GM23338 (cell line): ENCODE measurements at regions not wholly inside any gene's neighbourhood (a gene's known extent, or its start where the extent isn't known, plus 50 kb on each side); places are given as distances from the start of the nearest gene placed in this dataset.

Experiments
- ATAC-seq: fragments of 200-7000 bp; cut with Tn5 transposase; 3 replicates; pipeline ENCODE4 v1.9.1; 2020
- DNase-seq: peaks from one replicate; pipeline ENCODE4 v3.0.0-alpha.2; 2015; ENCODE audit warnings: low spot score
- H2AFZ ChIP-seq: fragments of 200-600 bp; sonication (generic); 2 replicates; pipeline ENCODE4 v1.8.0; 2016; ENCODE audit warnings: antibody characterized with exemption, mild to moderate bottlenecking, moderate library complexity
- H3F3A ChIP-seq: fragments of 200-600 bp; sonication (generic); replicated peaks from 2 replicates; pipeline ENCODE4 v1.8.0; 2017; ENCODE audit warnings: antibody characterized with exemption, mixed run types, low read depth
- H3K27ac ChIP-seq: fragments of 200-600 bp; sonication (generic); 2 replicates; pipeline ENCODE4 v1.6.1; 2016; ENCODE audit warnings: low read depth
- H3K27me3 ChIP-seq: fragments of 200-600 bp; sonication (generic); 2 replicates; pipeline ENCODE4 v1.8.0; 2016; ENCODE audit warnings: mild to moderate bottlenecking, mixed run types, moderate library complexity; ENCODE audit not compliant: insufficient read depth
- H3K36me3 ChIP-seq: fragments of 200-600 bp; sonication (generic); 2 replicates; pipeline ENCODE4 v1.8.0; 2016; ENCODE audit warnings: mild to moderate bottlenecking; ENCODE audit not compliant: insufficient read depth
- H3K4me1 ChIP-seq: fragments of 200-600 bp; sonication (generic); 2 replicates; pipeline ENCODE4 v1.8.0; 2016; ENCODE audit warnings: mild to moderate bottlenecking, moderate library complexity; ENCODE audit not compliant: insufficient read depth
- H3K4me2 ChIP-seq: fragments of 200-600 bp; sonication (generic); 2 replicates; pipeline ENCODE4 v1.7.1; 2017; ENCODE audit warnings: mixed run types
- H3K4me3 ChIP-seq: fragments of 200-600 bp; sonication (generic); 2 replicates; pipeline ENCODE4 v1.6.1; 2016; ENCODE audit warnings: mixed run types
- H3K79me2 ChIP-seq: fragments of 200-600 bp; sonication (generic); replicated peaks from 2 replicates; pipeline ENCODE4 v1.8.0; 2017; ENCODE audit warnings: mild to moderate bottlenecking; ENCODE audit not compliant: insufficient read depth
- H3K9me2 ChIP-seq: fragments of 200-600 bp; sonication (generic); 2 replicates; pipeline ENCODE4 v1.8.0; 2017; ENCODE audit not compliant: insufficient read depth
- H4K20me1 ChIP-seq: fragments of 200-600 bp; sonication (generic); replicated peaks from 2 replicates; pipeline ENCODE4 v1.8.0; 2017; ENCODE audit warnings: mild to moderate bottlenecking; ENCODE audit not compliant: insufficient read depth
- H3K27ac Mint-ChIP-seq: 2 replicates; pipeline ENCODE4 v1.8.0; 2020; ENCODE audit warnings: inconsistent platforms, mild to moderate bottlenecking, moderate library complexity, mixed read lengths
- H3K27me3 Mint-ChIP-seq: 3 replicates; pipeline ENCODE4 v1.8.0; 2022; ENCODE audit warnings: low read depth, mild to moderate bottlenecking, moderate library complexity, mixed read lengths, inconsistent platforms; ENCODE audit not compliant: insufficient read depth, poor library complexity
- H3K36me3 Mint-ChIP-seq: 3 replicates; pipeline ENCODE4 v1.8.0; 2021; ENCODE audit warnings: low read depth, mild to moderate bottlenecking, inconsistent platforms, moderate library complexity, mixed read lengths
- H3K4me1 Mint-ChIP-seq: 3 replicates; pipeline ENCODE4 v1.8.0; 2020; ENCODE audit warnings: mild to moderate bottlenecking, inconsistent platforms, mixed read lengths
- H3K4me3 Mint-ChIP-seq: 3 replicates; pipeline ENCODE4 v1.8.0; 2021; ENCODE audit warnings: moderate library complexity, mild to moderate bottlenecking, inconsistent platforms, mixed read lengths
- H3K9me3 Mint-ChIP-seq: 3 replicates; pipeline ENCODE4 v1.8.0; 2020; ENCODE audit warnings: moderate library complexity, mild to moderate bottlenecking, inconsistent platforms, mixed read lengths
- CTCF ChIP-seq, 2 experiments: fragments of 200-600 bp in 1 of 2; sonication (generic) in 1 of 2; conservative IDR thresholded peaks; 2 replicates each; pipeline versions ENCODE4 v1.5.1 to v1.6.1; 2016 to 2017; ENCODE audit warnings: antibody characterized with exemption in 2 of 2, low read depth in 2 of 2, mild to moderate bottlenecking in 2 of 2, moderate library complexity in 1 of 2
- EZH2 ChIP-seq: fragments of 200-600 bp; sonication (generic); IDR thresholded peaks from one replicate; pipeline ENCODE4 v1.8.0; 2017; ENCODE audit warnings: antibody characterized with exemption, mild to moderate bottlenecking, low read depth; ENCODE audit not compliant: unreplicated experiment
- EZH2phosphoT487 ChIP-seq: fragments of 200-600 bp; sonication (generic); IDR thresholded peaks from one replicate; pipeline ENCODE4 v1.8.1; 2018; ENCODE audit warnings: antibody characterized with exemption; ENCODE audit not compliant: unreplicated experiment
- JUNB ChIP-seq: IDR thresholded peaks from one replicate; pipeline ENCODE4 v1.6.1; 2016; ENCODE audit warnings: antibody characterized with exemption; ENCODE audit not compliant: unreplicated experiment
- NANOG ChIP-seq: IDR thresholded peaks from 2 replicates; pipeline ENCODE4 v1.6.1; 2016; ENCODE audit warnings: antibody characterized with exemption, borderline replicate concordance
- TF ChIP-seq, protein P1 (sequence below): IDR thresholded peaks from 2 replicates; pipeline ENCODE4 v1.6.1; 2016; ENCODE audit warnings: antibody characterized with exemption
- TF ChIP-seq, protein P2 (sequence below): fragments of 250-450 bp; sonication (Bioruptor Pico); IDR thresholded peaks from 2 replicates; pipeline ENCODE4 v1.5.0; 2020; ENCODE audit warnings: mild to moderate bottlenecking, moderate library complexity

GRCh38 chr22:27088026-27088425 lies 430.6 kb downstream of the MIAT start:
- H3K4me2 ChIP-seq, result no peak overlapping the region
- DNase-seq, result no peak
- no peaks in the 10 kb centered on the region for H3K79me2 ChIP-seq
- no peaks in the 10 kb centered on the region for H3K27me3 ChIP-seq
- Mint-ChIP-seq H3K4me1 (peaks cover 24% of the 10 kb centered on the region), H3K36me3 (no peaks in the 10 kb centered on the region), H3K27ac (no peak overlapping the region), H3K27me3 (no peaks in the 10 kb centered on the region), H3K9me3 (no peaks in the 10 kb centered on the region), H3K4me3 (no peak overlapping the region)
- no peaks in the 10 kb centered on the region for H3F3A ChIP-seq
- H3K4me3 ChIP-seq, result no peak overlapping the region
- H3K4me1 ChIP-seq, result peaks cover 12% of the 10 kb centered on the region
- ATAC-seq, result no peak
- H3K36me3 ChIP-seq, result no peaks in the 10 kb centered on the region
- no peak for TF ChIP-seq NANOG
- no peak for TF ChIP-seq CTCF (conservative IDR thresholded peaks at IDR 0.05; ENCODE audit: low read depth in 2 of 2)
- no peak for TF ChIP-seq EZH2phosphoT487
- TF ChIP-seq, protein P1, sequence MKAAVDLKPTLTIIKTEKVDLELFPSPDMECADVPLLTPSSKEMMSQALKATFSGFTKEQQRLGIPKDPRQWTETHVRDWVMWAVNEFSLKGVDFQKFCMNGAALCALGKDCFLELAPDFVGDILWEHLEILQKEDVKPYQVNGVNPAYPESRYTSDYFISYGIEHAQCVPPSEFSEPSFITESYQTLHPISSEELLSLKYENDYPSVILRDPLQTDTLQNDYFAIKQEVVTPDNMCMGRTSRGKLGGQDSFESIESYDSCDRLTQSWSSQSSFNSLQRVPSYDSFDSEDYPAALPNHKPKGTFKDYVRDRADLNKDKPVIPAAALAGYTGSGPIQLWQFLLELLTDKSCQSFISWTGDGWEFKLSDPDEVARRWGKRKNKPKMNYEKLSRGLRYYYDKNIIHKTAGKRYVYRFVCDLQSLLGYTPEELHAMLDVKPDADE, result no peak
- TF ChIP-seq, protein P2, sequence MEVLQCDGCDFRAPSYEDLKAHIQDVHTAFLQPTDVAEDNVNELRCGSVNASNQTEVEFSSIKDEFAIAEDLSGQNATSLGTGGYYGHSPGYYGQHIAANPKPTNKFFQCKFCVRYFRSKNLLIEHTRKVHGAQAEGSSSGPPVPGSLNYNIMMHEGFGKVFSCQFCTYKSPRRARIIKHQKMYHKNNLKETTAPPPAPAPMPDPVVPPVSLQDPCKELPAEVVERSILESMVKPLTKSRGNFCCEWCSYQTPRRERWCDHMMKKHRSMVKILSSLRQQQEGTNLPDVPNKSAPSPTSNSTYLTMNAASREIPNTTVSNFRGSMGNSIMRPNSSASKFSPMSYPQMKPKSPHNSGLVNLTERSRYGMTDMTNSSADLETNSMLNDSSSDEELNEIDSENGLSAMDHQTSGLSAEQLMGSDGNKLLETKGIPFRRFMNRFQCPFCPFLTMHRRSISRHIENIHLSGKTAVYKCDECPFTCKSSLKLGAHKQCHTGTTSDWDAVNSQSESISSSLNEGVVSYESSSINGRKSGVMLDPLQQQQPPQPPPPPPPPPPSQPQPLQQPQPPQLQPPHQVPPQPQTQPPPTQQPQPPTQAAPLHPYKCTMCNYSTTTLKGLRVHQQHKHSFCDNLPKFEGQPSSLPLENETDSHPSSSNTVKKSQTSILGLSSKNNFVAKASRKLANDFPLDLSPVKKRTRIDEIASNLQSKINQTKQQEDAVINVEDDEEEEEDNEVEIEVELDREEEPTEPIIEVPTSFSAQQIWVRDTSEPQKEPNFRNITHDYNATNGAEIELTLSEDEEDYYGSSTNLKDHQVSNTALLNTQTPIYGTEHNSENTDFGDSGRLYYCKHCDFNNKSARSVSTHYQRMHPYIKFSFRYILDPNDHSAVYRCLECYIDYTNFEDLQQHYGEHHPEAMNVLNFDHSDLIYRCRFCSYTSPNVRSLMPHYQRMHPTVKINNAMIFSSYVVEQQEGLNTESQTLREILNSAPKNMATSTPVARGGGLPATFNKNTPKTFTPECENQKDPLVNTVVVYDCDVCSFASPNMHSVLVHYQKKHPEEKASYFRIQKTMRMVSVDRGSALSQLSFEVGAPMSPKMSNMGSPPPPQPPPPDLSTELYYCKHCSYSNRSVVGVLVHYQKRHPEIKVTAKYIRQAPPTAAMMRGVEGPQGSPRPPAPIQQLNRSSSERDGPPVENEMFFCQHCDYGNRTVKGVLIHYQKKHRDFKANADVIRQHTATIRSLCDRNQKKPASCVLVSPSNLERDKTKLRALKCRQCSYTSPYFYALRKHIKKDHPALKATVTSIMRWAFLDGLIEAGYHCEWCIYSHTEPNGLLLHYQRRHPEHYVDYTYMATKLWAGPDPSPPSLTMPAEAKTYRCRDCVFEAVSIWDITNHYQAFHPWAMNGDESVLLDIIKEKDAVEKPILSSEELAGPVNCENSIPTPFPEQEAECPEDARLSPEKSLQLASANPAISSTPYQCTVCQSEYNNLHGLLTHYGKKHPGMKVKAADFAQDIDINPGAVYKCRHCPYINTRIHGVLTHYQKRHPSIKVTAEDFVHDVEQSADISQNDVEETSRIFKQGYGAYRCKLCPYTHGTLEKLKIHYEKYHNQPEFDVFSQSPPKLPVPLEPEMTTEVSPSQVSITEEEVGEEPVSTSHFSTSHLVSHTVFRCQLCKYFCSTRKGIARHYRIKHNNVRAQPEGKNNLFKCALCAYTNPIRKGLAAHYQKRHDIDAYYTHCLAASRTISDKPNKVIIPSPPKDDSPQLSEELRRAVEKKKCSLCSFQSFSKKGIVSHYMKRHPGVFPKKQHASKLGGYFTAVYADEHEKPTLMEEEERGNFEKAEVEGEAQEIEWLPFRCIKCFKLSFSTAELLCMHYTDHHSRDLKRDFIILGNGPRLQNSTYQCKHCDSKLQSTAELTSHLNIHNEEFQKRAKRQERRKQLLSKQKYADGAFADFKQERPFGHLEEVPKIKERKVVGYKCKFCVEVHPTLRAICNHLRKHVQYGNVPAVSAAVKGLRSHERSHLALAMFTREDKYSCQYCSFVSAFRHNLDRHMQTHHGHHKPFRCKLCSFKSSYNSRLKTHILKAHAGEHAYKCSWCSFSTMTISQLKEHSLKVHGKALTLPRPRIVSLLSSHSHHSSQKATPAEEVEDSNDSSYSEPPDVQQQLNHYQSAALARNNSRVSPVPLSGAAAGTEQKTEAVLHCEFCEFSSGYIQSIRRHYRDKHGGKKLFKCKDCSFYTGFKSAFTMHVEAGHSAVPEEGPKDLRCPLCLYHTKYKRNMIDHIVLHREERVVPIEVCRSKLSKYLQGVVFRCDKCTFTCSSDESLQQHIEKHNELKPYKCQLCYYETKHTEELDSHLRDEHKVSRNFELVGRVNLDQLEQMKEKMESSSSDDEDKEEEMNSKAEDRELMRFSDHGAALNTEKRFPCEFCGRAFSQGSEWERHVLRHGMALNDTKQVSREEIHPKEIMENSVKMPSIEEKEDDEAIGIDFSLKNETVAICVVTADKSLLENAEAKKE (CRISPR knock-in tag), result no peak
- TF ChIP-seq JUNB, result no peak
- no peak for TF ChIP-seq EZH2
- 0 out of 2 replicates have a peak, but pooled peaks cover 1% of the 10 kb centered on the region for H3K9me2 ChIP-seq
- H2AFZ ChIP-seq, result no peak overlapping the region
- no peaks in the 10 kb centered on the region for H4K20me1 ChIP-seq
- H3K27ac ChIP-seq, result no peak overlapping the region
